Thoracic aorta (tissue), 2 donors: ENCODE measurements at regions not wholly inside any gene's neighbourhood (a gene's known extent, or its start where the extent isn't known, plus 50 kb on each side); places are given as distances from the start of the nearest gene placed in this dataset.

Experiments used
- ATAC-seq: fragments of 150-250 bp; one replicate; pipeline ENCODE4 v1.8.0; 2017; ENCODE audit warnings: low read depth; ENCODE audit not compliant: insufficient number of reproducible peaks, low FRiP score
- DNase-seq: peaks from one replicate; pipeline ENCODE4 v3.0.0-alpha.2; 2020; ENCODE audit warnings: low spot score
- H3K27ac ChIP-seq, 2 donors: fragments of 200-600 bp; sonication (generic); 1 replicate in 1 of 2; 2 replicates in 1 of 2; pipeline ENCODE4 v1.5.1; 2016; ENCODE audit warnings: mild to moderate bottlenecking in 2 of 2, moderate library complexity in 2 of 2
- H3K27me3 ChIP-seq: fragments of 200-600 bp; sonication (generic); replicated peaks from 2 replicates; pipeline ENCODE4 v1.6.0; 2016; ENCODE audit warnings: mild to moderate bottlenecking; ENCODE audit not compliant: insufficient read depth
- H3K36me3 ChIP-seq: fragments of 200-600 bp; sonication (generic); one replicate; pipeline ENCODE4 v1.5.1; 2016
- H3K4me1 ChIP-seq, 2 donors: fragments of 200-600 bp; sonication (generic); 1 replicate in 1 of 2; 2 replicates in 1 of 2; pipeline versions ENCODE4 v1.5.1 to v1.6.0; 2016; ENCODE audit warnings: low read depth in 2 of 2, mild to moderate bottlenecking in 1 of 2; ENCODE audit not compliant: control insufficient read depth in 1 of 2
- H3K4me3 ChIP-seq: fragments of 200-600 bp; sonication (generic); 2 replicates; pipeline ENCODE4 v1.5.1; 2016; ENCODE audit warnings: mild to moderate bottlenecking
- H3K9me3 ChIP-seq: fragments of 200-600 bp; sonication (generic); 2 replicates; pipeline ENCODE4 v1.5.1; 2016
- CTCF ChIP-seq: fragments of 200-600 bp; sonication (generic); IDR thresholded peaks from one replicate; pipeline ENCODE4 v1.5.1; 2019; ENCODE audit warnings: antibody characterized with exemption

- no peak for TF ChIP-seq CTCF
- no peak for ATAC-seq
Measured at GRCh38 chr17:62130739-62131138, 65.7 kb upstream of the MED13 start.

GRCh38 chr17:62126292-62126691, 61.2 kb upstream of the MED13 start:
- Histone ChIP-seq H3K9me3 (no peaks in the 10 kb centered on the region), H3K4me3 (no peak overlapping the region), H3K36me3 (no peaks in the 10 kb centered on the region), H3K27ac (no peak overlapping the region), H3K4me1 (no peaks in the 10 kb centered on the region), H3K27me3 (no peaks in the 10 kb centered on the region)
- ATAC-seq (no peak), DNase-seq (no peak)
- TF ChIP-seq CTCF, result no peak

More at GRCh38 chr17:62130739-62131138, 65.7 kb upstream of the MED13 start:
- H3K9me3 ChIP-seq, result no peaks in the 10 kb centered on the region
- H3K4me1 ChIP-seq, result no peaks in the 10 kb centered on the region
- no peaks in the 10 kb centered on the region for H3K27me3 ChIP-seq
- H3K27ac ChIP-seq, result no peak overlapping the region
- DNase-seq, result no peak
- H3K4me3 ChIP-seq, result no peak overlapping the region
- no peaks in the 10 kb centered on the region for H3K36me3 ChIP-seq

GRCh38 chr17:62125307-62125706, 60.2 kb upstream of the MED13 start:
- H3K27me3 ChIP-seq, result no peaks in the 10 kb centered on the region
- no peaks in the 10 kb centered on the region for H3K9me3 ChIP-seq
- H3K4me3 ChIP-seq, result no peak overlapping the region
- H3K27ac ChIP-seq, result no peak overlapping the region
- DNase-seq, result no peak
- no peaks in the 10 kb centered on the region for H3K4me1 ChIP-seq
- H3K36me3 ChIP-seq, result no peaks in the 10 kb centered on the region
- TF ChIP-seq CTCF, result no peak
- ATAC-seq, result no peak

GRCh38 chr17:62121025-62121730, 56.1 kb upstream of the MED13 start:
- ATAC-seq (no peak), DNase-seq (no peak)
- no peaks in the 10 kb centered on the region for H3K36me3 ChIP-seq
- H3K27ac ChIP-seq, result no peak overlapping the region
- no peaks in the 10 kb centered on the region for H3K4me1 ChIP-seq
- TF ChIP-seq CTCF, result no peak
- no peaks in the 10 kb centered on the region for H3K27me3 ChIP-seq
- no peak overlapping the region for H3K4me3 ChIP-seq
- no peaks in the 10 kb centered on the region for H3K9me3 ChIP-seq

GRCh38 chr17:62119373-62119772, 54.3 kb upstream of the MED13 start:
- Histone ChIP-seq H3K4me3 (no peak overlapping the region), H3K27me3 (no peaks in the 10 kb centered on the region), H3K4me1 (no peaks in the 10 kb centered on the region), H3K36me3 (no peaks in the 10 kb centered on the region), H3K27ac (no peak overlapping the region), H3K9me3 (no peaks in the 10 kb centered on the region)
- ATAC-seq, result no peak
- TF ChIP-seq CTCF, result no peak
- no peak for DNase-seq
